CD4-positive, alpha-beta memory T cell (primary cell): ENCODE measurements at regions not wholly inside any gene's neighbourhood (a gene's known extent, or its start where the extent isn't known, plus 50 kb on each side); places are given as distances from the start of the nearest gene placed in this dataset.
A peak's percentile ranks its signal among the peaks of the same experiment; 100 is the strongest.

ENCODE experiments used
- CTCF ChIA-PET: fragments of 350-600 bp; sonication (Branson Sonifier 250); formaldehyde crosslinking; loops from one replicate; lab custom pipeline; 2021; ENCODE audit warnings: inconsistent platforms; ENCODE audit not compliant: partially characterized antibody; lab: Charles Lee
- POLR2A ChIA-PET: fragments of 350-600 bp; sonication (Branson Sonifier 250); formaldehyde crosslinking; loops from one replicate; lab custom pipeline; 2021; ENCODE audit not compliant: partially characterized antibody; lab: Charles Lee
- DNase-seq, 5 donors: peaks; one replicate each; pipeline versions ENCODE4 v3.0.0 to v3.0.0-alpha.2; 2020 to 2022; ENCODE audit warnings: mixed read lengths in 1 of 5
- H3K27ac ChIP-seq: one replicate; pipeline ENCODE4 v1.7.0; 2013; ENCODE audit warnings: low read depth, low read length
- H3K27me3 ChIP-seq: 2 replicates; pipeline ENCODE4 v1.7.0; 2013; ENCODE audit warnings: mild to moderate bottlenecking, low read length, moderate library complexity; ENCODE audit not compliant: insufficient read depth
- H3K36me3 ChIP-seq: 2 replicates; pipeline ENCODE4 v1.7.0; 2013; ENCODE audit warnings: mild to moderate bottlenecking, low read length, moderate library complexity; ENCODE audit not compliant: insufficient read depth
- H3K4me1 ChIP-seq: 2 replicates; pipeline ENCODE4 v1.7.0; 2013; ENCODE audit warnings: mild to moderate bottlenecking, low read length, moderate library complexity; ENCODE audit not compliant: insufficient read depth
- H3K4me3 ChIP-seq, 2 donors: one replicate each; pipeline ENCODE4 v1.7.0; 2013; ENCODE audit warnings: low read length in 2 of 2, mild to moderate bottlenecking in 1 of 2
- H3K9me3 ChIP-seq, 2 donors: one replicate each; pipeline ENCODE4 v1.7.0; 2013; ENCODE audit warnings: low read length in 2 of 2, control low read depth in 1 of 2; ENCODE audit not compliant: control insufficient read depth in 1 of 2
- H3K27ac Mint-ChIP-seq, 7 donors: one replicate each; pipeline ENCODE4 v1.8.0; 2020 to 2021; ENCODE audit warnings: mixed read lengths in 7 of 7, mild to moderate bottlenecking in 6 of 7, inconsistent platforms in 3 of 7, moderate library complexity in 3 of 7
- H3K27me3 Mint-ChIP-seq, 2 donors: one replicate each; pipeline ENCODE4 v1.8.0; 2020 to 2021; ENCODE audit warnings: mixed read lengths in 2 of 2
- H3K36me3 Mint-ChIP-seq, 2 donors: one replicate each; pipeline ENCODE4 v1.8.0; 2020 to 2021; ENCODE audit warnings: mixed read lengths in 2 of 2, inconsistent platforms in 1 of 2, mild to moderate bottlenecking in 1 of 2
- H3K4me1 Mint-ChIP-seq, 4 donors: one replicate each; pipeline ENCODE4 v1.8.0; 2020 to 2021; ENCODE audit warnings: mixed read lengths in 4 of 4, mild to moderate bottlenecking in 1 of 4
- H3K4me3 Mint-ChIP-seq, 8 donors: one replicate each; pipeline ENCODE4 v1.8.0; 2020 to 2021; ENCODE audit warnings: mixed read lengths in 8 of 8, mild to moderate bottlenecking in 7 of 8, moderate library complexity in 6 of 8, inconsistent platforms in 3 of 8
- H3K9me3 Mint-ChIP-seq, 8 donors: one replicate each; pipeline ENCODE4 v1.8.0; 2020 to 2021; ENCODE audit warnings: mixed read lengths in 8 of 8, mild to moderate bottlenecking in 5 of 8, inconsistent platforms in 3 of 8, moderate library complexity in 1 of 8
- intact Hi-C: fragments of 100-400 bp; cut with micrococcal nuclease; formaldehyde crosslinking; loops from one replicate; pipeline ENCODE4 v1.15.1; 2023

DNA sequence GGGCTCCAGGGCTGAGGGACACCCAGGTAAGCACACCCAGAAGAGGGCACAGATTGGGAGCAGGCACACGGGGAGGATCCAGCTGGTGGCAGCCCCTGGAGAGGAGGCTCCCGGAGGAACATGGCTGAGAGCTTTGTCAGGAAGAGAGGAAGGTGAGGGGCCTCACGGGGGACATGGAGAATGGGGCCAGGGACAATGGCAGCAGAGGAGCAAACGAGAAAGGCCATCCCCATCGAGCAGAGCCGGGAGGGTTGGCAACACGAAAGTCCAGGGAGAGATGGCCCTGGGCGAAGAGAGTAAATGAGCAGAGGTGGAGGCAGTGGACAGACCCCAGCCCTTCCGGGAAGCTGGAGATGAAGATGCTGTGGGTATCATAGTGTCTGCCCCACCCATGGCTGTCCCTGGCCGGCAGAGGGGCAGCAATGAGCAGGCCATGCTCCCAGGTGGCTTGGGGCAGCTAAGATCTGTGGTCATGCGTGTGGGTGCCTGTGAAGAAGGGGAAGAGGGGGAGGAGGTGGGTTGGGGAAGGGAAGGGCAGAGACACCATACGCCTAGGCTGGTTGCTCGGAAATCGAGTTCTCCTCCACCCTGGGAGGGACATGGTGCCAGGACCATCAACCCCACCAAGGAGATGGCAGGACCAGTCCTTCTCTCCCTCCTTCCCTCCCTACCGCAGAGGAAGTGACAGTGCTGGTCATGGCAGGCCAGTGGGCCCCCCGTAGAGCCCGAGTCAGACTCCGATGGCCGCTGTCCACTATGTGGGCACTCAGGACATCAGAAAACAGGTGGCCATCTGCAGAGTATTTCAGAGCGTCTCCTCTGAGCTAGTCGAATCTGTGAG is 191.7 kb downstream of the NDUFA10 start:
- Mint-ChIP-seq H3K36me3 (no peaks in the 10 kb centered on the region), H3K27ac (no peak overlapping the region)
- DNase-seq: no peak

DNA sequence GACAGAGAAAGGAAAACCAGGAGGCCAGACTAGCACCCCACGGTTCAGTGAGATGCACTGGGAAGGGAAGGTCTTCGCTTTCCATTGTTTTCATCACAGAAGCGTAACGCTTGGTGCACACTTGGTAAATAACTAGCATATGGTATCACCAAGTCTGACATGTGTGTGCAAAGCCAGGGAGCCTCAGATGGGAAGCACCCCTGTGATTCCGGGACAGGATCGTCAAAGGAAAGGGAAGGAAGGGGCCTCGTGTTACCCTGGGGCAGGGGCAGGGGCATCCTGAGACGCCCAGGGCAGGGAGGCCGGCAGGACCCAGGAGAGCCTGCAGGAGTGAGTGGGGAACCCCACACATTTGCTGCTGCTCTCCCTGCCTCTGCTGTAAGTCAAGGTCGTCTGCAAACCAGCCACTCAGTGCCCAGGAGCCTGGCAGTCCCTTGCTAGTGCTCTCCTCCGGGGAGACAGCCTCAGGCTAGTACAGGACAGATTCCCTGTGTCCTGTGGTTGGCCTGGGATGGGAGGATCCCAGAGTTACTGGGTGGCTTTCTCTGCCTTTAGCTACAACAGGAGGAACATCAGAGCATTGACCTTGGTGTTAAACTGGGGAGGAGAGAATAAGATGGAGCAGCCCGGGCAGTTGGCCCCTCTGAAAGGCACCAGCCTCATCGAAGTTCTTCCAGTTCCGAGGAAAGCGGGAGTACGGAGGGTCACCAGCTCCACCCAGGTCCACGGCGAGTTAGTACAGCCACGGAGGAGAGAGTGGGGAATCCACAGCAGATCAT is 192.5 kb downstream of the NDUFA10 start:
- Histone ChIP-seq H3K27ac (no peak overlapping the region), H3K4me1 (no peaks in the 10 kb centered on the region), H3K36me3 (no peaks in the 10 kb centered on the region), H3K27me3 (no peaks in the 10 kb centered on the region), H3K4me3 (no peak overlapping the region), H3K9me3 (no peaks in the 10 kb centered on the region)
- no peaks in the 10 kb centered on the region for H3K36me3 Mint-ChIP-seq
- H3K4me3 Mint-ChIP-seq: no peak overlapping the region
- DNase-seq: no peak
- no peak overlapping the region for H3K27ac Mint-ChIP-seq
- CTCF ChIA-PET: no interaction called here
- H3K4me1 Mint-ChIP-seq: no peaks in the 10 kb centered on the region
- POLR2A ChIA-PET: no interaction called here
- H3K9me3 Mint-ChIP-seq: peaks cover 0 to 4% (median 2%) of the 10 kb centered on the region in 8 donors
- intact Hi-C loops: no loop called here
- peaks cover 0 to 4% of the 10 kb centered on the region in 2 donors for H3K27me3 Mint-ChIP-seq

More for the DNA sequence above, 191.7 kb downstream of the NDUFA10 start:
- no peak overlapping the region for H3K27ac ChIP-seq
- no peaks in the 10 kb centered on the region for H3K9me3 ChIP-seq
- no peaks in the 10 kb centered on the region for H3K4me1 ChIP-seq
- H3K4me1 Mint-ChIP-seq: no peaks in the 10 kb centered on the region
- peaks cover 0 to 4% (median 2%) of the 10 kb centered on the region in 8 donors for H3K9me3 Mint-ChIP-seq
- no peaks in the 10 kb centered on the region for H3K36me3 ChIP-seq
- H3K27me3 ChIP-seq: no peaks in the 10 kb centered on the region
- no peak overlapping the region for H3K4me3 ChIP-seq
- H3K4me3 Mint-ChIP-seq: no peak overlapping the region
- intact Hi-C loops: no loop called here
- POLR2A ChIA-PET: no interaction called here
- CTCF ChIA-PET: no interaction called here
- peaks cover 0 to 4% of the 10 kb centered on the region in 2 donors for H3K27me3 Mint-ChIP-seq

DNA sequence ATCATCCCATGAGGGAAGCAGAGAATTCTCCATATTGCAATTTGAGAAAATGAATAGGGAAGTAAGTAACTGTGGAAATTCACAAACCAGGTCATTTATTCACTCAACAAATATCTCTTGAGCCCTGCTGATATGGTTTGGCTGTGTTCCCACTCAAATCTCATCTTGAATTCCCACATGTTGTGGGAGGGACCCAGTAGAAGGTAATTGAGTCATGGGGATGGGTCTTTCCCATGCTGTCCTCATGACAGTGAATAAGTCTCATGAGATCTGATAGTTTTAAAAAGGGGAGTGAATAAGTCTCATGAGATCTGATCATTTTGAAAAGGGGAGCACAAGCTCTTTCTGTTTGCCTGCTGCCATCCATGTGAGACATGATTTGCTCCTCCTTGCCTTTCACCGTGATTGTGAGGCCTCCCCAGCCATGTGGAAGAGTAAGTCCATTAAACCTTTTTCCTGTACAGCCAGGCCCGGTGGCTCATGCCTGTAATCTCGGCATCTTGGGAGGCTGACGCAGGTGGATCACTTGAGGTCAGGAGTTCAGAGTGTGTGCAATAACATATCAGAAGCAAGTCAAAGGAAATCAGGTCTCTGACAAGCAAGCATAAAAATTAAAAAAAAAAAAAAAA is 193.2 kb downstream of the NDUFA10 start:
- Histone ChIP-seq H3K9me3 (no peaks in the 10 kb centered on the region), H3K4me3 (no peak overlapping the region), H3K27me3 (no peaks in the 10 kb centered on the region), H3K36me3 (no peaks in the 10 kb centered on the region), H3K4me1 (no peaks in the 10 kb centered on the region), H3K27ac (no peak overlapping the region)
- no peak overlapping the region for H3K4me3 Mint-ChIP-seq
- no peak for DNase-seq
- H3K27ac Mint-ChIP-seq: no peak overlapping the region
- no peaks in the 10 kb centered on the region for H3K36me3 Mint-ChIP-seq
- intact Hi-C loops: no loop called here
- CTCF ChIA-PET: no interaction called here
- POLR2A ChIA-PET: no interaction called here
- no peaks in the 10 kb centered on the region for H3K4me1 Mint-ChIP-seq
- peaks cover 0 to 4% (median under 1%) of the 10 kb centered on the region in 8 donors for H3K9me3 Mint-ChIP-seq
- peaks cover 0 to 4% of the 10 kb centered on the region in 2 donors for H3K27me3 Mint-ChIP-seq

GRCh38 chr2:239831001-239831731 is 194.0 kb downstream of the NDUFA10 start:
- Mint-ChIP-seq H3K9me3 (peaks cover 0 to 4% (median 0%) of the 10 kb centered on the region in 8 donors), H3K27me3 (peaks cover 0 to 4% of the 10 kb centered on the region in 2 donors), H3K4me3 (no peak overlapping the region), H3K4me1 (no peaks in the 10 kb centered on the region), H3K36me3 (no peaks in the 10 kb centered on the region), H3K27ac (peak overlapping the region in 1 of 7 donors; percentile 17)
- intact Hi-C loops: no loop called here
- POLR2A ChIA-PET: no interaction called here
- CTCF ChIA-PET: no interaction called here
- Histone ChIP-seq H3K9me3 (no peaks in the 10 kb centered on the region), H3K4me3 (no peak overlapping the region), H3K4me1 (no peaks in the 10 kb centered on the region), H3K27me3 (no peaks in the 10 kb centered on the region), H3K36me3 (no peaks in the 10 kb centered on the region), H3K27ac (no peak overlapping the region)
- no peak for DNase-seq

GRCh38 chr2:239830121-239831000 is 194.8 kb downstream of the NDUFA10 start:
- DNase-seq: no peak
- Mint-ChIP-seq H3K4me3 (no peak overlapping the region), H3K27ac (peak overlapping the region in 1 of 7 donors; percentile 69), H3K9me3 (no peaks in the 10 kb centered on the region), H3K27me3 (peaks cover 0 to 4% of the 10 kb centered on the region in 2 donors), H3K4me1 (no peaks in the 10 kb centered on the region), H3K36me3 (no peaks in the 10 kb centered on the region)
- no peaks in the 10 kb centered on the region for H3K27me3 ChIP-seq
- ChIA-PET CTCF (no interaction called here), POLR2A (no interaction called here)
- H3K4me1 ChIP-seq: no peaks in the 10 kb centered on the region
- H3K36me3 ChIP-seq: no peaks in the 10 kb centered on the region
- no peak overlapping the region for H3K4me3 ChIP-seq
- H3K27ac ChIP-seq: no peak overlapping the region
- intact Hi-C loops: no loop called here
- H3K9me3 ChIP-seq: no peaks in the 10 kb centered on the region

GRCh38 chr2:239829326-239829725 is 195.8 kb downstream of the NDUFA10 start:
- Histone ChIP-seq H3K36me3 (no peaks in the 10 kb centered on the region), H3K9me3 (no peaks in the 10 kb centered on the region), H3K27me3 (no peaks in the 10 kb centered on the region), H3K4me3 (no peak overlapping the region), H3K4me1 (no peaks in the 10 kb centered on the region), H3K27ac (no peak overlapping the region)
- ChIA-PET POLR2A (no interaction called here), CTCF (interaction anchor here (0.8 kb wide), 1 partner anchor 54 kb away, joined by 3 read pairs; no protein-coding TSS in a partner anchor)
- Mint-ChIP-seq H3K27me3 (peaks cover 0 to 7% of the 10 kb centered on the region in 2 donors), H3K4me3 (no peak overlapping the region), H3K27ac (no peak overlapping the region), H3K36me3 (no peaks in the 10 kb centered on the region), H3K9me3 (no peaks in the 10 kb centered on the region), H3K4me1 (peaks cover 0 to 2% (median 0%) of the 10 kb centered on the region in 4 donors)
- DNase-seq: no peak
- intact Hi-C loops: no loop called here
